NCI-H226 (cell line): ENCODE measurements at regions not wholly inside any gene's neighbourhood (a gene's known extent, or its start where the extent isn't known, plus 50 kb on each side); places are given as distances from the start of the nearest gene placed in this dataset.
"Not testable (repeated sequence)": the region's sequence is repeated elsewhere in the genome, so short reads cannot be mapped to it uniquely, and the experiment has no call there.

Experiments used
- DNase-seq: peaks from one replicate; pipeline ENCODE4 v3.0.0-alpha.2; 2015

DNA sequence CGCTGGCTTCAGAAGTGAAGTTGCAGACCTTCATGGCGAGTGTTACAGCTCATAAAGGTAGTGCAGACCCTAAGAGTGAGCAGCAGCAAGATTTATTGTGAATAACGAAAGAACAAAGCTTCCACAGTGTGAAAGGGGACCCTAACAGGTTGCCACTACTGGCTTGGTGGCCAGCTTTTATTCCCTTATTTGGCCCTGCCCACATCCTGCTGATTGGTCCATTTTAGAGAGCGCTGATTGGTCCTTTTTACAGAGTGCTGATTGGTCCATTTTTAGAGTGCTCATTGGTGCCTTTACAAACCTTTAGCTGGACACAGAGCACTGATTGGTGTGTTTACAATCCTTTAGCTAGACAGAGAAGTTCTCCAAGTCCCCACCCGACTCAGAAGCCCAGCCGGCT lies 298.0 kb upstream of the DLGAP1 start:
- DNase-seq = not testable (repeated sequence)

DNA sequence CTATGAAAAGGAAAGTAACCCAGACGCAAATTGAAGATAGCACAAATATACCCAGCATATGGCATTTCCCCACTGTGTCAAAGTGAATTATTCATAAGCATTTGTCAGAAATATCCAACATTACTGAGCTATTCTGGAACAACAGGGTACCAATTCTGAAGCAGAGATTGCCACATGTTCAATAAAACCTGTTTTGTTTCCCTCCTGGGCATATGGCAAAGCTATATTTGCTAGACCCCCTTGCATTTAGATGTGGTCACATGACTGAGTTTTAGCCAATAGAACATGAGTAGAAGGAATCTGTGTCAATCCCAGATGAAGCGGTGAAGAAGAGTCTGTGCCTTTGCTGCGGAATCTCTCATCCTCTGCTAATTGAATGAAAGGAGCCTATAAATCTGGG lies 296.4 kb upstream of the DLGAP1 start:
- no peak for DNase-seq

DNA sequence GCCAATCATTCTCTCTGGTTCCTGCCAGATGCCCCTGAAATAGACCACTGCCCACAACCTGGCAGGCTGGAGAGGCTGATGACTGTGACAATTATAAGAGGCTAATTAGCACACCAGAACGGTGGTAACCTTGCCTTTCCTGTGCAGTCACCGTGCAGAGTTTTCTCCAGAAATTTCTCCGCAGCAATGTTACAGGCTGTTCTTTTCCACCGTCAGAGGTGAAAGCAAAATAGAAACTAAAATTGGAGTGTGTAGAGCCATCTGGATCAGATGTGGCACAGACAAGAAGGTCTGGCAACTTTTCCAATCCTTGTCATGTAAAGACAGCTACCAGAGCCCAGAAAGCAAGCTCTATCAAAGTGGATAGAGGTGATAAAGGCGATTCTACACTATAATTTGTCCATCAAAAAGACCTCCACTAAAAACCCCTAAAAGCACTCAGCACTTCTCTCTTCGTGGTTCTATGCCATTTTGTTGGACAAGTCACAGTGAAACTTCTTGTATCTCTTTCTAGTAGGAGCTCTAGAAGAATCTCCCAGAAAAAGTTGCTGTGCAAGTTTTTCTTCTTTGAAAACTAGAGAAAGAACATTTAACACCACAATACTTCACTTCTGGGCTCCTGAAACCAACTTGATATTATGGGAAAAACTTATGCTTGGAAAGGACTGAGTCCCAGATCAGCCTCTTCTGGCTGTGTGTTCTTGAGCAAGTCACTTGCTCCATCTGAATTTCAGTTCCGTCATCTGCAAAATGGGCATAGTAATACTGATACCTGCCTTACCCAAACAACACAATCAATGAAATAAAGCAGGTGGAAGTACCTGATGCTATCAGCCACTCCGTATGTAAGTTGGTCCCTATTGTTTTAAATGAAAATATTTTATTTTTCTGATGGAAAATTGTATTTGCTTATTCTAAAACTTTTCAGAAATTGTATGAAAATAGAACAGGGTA lies 295.6 kb upstream of the DLGAP1 start:
- no peak for DNase-seq

DNA sequence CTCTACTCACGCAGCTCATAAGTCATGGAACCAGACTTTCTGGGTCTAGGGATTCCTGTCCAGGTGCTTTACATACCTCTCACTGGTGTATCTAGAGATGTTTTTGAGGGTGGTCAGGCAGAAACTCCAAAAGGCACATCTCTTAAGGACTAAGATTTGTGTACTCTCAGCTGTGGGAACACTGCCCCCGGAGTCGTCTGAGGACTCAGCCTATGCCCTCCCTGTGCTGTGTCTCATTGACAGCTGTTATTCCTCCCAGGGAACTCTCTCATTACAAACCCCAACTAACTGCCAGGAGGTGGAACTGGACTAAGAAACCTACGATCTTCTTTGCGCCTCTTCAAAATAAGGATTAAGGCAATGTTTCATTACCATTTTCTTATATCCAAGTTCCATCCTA lies 293.9 kb upstream of the DLGAP1 start:
- DNase-seq = no peak

DNA sequence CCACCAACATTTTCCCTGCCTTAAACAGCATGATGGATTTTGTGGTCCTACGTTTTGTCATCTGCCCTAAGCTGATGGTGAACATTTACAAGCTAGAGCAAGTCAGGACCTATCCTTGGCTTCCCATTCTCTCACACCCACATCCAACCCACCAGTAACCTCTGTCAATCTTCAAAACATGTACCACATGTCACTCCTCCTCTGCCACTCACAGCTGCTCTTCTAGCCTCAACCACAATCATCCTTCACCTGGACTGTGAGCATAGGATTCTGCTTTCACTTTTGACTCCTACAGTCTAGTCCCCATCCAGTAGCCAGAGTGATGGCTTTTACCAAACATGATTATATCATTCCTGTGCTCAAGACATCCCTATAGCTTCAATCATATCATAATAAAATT lies 279.8 kb upstream of the DLGAP1 start:
- no peak for DNase-seq

DNA sequence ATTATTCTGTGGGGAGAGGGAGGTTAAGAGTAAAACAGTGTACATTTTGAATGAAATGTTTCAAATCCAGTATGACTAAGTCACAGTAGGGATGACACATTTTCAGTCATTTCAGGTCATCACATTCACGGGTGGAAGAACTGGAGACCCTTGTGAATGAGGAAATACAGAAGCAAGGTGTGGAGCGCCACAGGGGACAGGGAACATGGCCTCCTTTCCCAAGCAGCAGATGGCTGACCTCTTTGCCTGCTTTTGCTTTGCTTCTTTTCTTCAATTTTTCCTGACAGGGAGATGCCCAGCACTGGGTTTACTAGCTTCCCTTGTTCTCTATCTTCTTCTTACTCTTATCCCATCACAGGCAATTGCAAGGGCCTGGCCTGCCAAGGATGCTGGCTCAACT lies 278.9 kb upstream of the DLGAP1 start:
- DNase-seq = no peak

DNA sequence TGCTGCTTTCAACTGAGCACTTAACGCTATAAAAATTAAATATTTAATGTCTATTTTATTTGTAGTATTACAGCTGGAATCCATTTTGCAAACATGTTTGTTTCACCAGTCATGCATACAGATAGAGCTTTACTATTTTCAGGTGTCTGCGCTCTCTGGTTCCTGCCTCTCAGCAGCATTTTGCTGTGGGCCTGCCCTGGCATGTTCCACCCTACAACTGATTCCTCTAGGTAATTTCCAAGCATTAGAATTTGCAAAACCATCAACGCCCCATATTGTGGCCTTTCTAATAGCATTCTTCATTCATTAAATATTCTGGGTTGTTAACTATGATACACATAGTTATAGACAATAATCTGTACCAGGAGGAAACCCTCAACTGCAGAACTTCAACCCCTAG lies 266.4 kb upstream of the DLGAP1 start:
- no peak for DNase-seq

DNA sequence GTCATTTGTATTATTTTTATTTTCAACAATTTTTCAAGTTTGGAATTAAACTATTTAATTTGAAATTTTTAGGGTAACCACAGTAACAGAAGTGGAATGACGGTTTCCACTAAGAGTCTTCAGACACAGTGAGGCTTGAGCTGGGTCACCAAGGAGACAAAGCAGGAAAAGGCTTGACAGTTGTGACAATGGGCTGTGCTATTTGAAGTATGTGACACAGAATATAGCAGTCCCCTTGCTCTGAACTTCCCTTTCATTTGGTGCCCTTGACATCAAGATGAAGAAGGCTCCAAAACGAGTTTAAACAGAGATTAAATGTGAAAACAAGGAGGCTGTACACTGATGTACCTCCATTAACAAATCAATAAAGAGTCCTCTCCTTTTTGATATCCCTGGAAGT lies 265.4 kb upstream of the DLGAP1 start:
- DNase-seq = no peak

DNA sequence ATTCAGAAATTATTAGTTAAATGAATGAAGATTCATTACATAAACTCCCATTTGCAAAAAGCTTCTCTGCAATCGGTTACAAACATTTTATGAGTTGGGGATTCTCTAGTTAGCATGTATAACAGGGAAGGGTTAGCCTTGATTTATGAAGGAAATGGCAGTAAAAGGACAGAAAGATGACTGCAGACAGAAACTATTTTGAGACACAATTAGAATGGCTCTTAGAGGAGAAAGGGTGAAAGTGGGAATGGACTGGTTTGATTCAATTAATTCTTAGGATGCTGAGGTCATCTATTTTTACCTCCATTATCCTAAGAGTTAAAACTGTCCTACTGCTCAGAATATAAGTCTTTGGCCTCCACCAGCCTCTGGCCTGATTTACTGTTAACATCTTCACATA lies 250.8 kb upstream of the DLGAP1 start:
- DNase-seq = no peak

DNA sequence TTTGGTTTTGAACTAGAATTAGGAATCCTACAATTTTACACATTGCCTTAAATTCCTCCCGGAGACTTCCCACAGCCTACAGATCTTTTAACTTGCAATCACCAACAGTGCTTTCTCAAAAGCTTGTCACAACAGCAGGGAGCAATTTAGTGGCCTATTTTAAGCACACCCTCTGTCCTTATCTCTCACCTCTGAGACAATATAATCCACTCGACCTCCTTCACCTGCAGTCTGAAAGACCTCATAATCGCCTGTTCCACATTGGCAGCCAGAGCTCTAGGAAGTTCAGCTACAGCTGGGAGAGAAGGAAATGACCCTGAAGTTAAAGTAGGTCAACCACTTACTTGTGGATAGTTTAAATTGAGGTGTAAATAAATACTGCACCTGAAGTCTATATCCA lies 249.7 kb upstream of the DLGAP1 start:
- no peak for DNase-seq

DNA sequence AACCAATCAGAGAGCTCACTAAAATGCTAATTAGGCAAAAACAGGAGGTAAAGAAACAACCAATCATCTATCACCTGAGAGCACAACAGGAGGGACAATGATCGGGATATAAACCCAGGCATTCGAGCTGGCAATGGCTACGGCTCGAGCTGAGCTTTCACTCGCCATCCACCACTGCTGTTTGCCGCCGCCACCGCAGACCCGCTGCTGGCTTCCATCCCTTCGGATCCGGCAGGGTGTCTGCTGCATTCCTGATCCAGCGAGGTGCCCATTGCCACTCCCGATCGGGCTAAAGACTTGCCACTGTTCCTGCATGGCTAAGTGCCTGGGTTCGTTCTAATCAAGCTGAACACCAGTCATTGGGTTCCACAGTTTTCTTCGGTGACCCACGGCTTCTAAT lies 236.7 kb upstream of the DLGAP1 start:
- no peak for DNase-seq

DNA sequence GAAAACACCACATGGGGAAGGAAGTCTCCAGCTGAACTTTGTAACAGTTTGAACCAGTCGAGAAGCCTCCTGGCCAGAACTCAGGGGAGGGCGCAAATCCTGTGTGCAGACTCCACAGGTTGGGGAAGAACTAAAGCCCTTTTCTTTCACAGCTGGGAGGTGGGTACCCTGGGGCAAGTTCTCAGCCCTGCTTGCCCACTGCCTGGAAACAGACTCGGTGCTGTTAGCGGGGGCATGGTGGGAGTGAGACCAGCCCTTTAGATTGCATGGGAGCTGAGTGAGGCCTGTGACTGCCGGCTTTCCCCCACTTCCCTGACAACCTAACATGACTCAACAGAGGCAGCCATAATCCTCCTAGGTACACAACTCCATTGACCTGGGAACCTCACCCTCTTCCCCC lies 223.6 kb upstream of the DLGAP1 start:
- DNase-seq = not testable (repeated sequence)

DNA sequence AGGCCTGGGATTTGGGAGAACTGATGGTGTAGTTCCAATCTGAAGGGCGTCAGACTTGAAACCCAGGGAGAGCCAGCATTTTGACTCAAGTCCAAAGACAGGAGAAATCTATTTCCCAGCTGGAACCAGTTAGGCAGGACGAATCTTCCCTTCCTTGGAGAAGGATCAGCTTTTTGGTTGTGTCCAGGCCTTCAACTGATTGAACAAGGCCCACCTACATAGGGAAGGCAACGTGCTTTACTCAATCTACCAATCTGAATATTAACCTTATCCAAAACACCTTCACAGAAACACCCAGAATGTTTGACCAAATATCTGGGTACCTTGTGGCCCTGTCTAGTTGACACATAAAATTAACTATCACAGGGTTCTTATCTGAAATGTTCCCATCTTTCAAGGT lies 221.9 kb upstream of the DLGAP1 start:
- no peak for DNase-seq

DNA sequence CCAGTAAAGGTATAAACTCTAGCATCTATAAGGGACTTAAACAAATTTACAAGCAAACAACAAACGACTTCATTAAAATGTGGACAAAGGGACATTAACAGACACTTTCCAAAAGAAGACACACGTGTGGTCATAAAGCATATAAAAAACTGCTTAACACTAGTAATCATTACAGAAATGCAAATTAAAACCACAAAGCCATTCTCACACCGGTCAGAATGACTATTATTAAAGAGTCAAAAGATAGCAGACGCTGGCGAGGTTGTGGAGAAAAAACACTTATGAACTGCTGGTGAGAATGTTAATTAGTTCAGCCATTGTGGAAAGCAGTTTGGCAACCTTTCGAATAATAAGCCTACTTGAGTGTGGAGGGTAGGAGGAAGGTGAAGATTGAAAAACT lies 217.1 kb upstream of the DLGAP1 start:
- no peak for DNase-seq

DNA sequence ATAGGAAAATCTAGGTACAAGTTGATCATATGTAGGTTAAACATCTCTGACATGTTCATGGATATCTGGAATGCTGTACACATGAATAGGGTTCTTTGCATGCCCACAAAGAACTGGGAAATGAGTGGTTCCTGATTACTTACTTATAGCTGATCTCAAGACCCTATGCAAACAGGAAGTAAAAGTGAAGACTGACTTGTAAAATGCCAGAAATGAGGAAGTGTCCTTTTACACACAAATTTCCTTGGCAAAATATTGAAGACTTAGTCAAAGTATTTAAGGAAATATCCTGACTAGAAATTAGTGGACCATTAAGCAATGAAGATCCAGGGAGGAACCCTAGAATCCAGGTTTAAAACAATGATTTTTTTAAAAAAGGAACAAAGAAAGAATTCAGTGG lies 203.7 kb upstream of the DLGAP1 start:
- no peak for DNase-seq

DNA sequence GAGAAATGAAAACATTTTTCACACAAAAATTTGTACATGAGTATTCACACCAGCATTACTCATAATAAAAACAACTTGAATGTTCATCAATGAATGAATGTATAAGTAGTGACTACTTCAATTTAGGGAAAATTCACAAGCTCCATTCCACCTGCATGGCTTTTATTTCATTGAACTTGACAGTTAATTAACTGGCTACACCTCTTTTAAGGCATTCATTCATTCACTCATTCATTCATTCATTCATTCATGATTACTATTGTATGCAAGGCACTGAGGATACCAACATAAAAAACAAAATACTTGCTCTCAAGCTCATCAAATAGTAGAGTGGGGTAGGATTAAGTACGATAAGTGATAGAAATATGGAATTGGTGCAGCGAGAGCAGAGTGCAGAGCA lies 198.3 kb upstream of the DLGAP1 start:
- DNase-seq = no peak

DNA sequence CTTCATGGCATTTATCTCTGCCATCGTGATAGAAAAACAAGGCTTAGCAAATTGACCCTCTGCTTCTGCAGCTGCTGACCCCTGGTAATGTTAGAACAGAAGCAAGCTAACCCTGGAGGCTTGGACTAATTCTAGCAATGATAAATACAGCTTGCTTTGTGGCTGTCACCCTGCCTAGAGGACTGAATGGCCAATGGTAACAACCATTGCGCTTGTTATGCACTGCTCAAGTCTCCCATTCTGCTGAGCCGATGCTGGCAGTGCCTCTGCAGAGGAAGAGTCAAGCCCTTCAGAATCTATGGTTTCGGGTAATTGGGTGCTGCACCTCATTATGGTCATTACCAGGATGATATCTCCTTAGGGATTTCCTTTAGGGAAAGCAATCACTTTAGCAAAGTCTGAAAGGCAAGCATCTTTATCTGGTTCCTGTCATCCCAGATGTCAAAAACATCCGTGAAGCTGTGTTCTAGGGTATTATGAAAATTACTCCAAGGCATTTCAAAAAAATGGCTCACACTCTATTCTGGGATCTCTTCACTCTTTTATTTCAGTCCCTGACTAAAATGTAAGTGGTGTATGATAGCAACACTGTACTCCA lies 186.8 kb upstream of the DLGAP1 start:
- DNase-seq = no peak

DNA sequence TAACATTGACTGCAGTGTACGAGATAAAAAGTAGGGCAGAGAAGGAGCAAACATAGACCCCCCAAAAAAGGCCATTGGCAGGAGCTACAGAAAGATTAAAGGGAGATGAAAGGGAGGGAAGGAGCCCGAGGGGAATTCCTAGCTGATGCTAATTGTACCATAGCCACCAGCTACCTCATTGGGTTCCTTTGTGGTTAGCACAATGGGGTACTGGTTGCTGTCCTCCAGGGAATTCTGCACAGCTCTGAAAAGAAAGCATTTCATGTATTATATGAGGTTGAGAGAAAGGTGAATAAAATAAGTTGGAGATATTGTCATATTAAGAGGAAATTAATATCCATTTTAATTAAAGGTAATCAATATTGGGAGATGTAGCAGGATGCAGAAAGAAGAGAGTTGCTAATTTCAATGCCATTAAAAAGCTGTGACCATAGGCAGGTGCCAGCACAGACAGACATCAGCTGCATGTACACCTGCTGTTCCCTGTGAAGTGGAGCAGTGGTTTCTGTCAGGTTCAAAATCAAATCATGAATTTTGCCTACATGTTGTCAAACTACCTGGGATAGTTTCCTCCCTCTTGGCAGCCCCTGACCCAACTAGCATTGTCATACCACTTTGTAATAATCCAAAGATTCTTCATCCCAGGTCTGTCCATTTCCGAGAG lies 185.4 kb upstream of the DLGAP1 start:
- no peak for DNase-seq

DNA sequence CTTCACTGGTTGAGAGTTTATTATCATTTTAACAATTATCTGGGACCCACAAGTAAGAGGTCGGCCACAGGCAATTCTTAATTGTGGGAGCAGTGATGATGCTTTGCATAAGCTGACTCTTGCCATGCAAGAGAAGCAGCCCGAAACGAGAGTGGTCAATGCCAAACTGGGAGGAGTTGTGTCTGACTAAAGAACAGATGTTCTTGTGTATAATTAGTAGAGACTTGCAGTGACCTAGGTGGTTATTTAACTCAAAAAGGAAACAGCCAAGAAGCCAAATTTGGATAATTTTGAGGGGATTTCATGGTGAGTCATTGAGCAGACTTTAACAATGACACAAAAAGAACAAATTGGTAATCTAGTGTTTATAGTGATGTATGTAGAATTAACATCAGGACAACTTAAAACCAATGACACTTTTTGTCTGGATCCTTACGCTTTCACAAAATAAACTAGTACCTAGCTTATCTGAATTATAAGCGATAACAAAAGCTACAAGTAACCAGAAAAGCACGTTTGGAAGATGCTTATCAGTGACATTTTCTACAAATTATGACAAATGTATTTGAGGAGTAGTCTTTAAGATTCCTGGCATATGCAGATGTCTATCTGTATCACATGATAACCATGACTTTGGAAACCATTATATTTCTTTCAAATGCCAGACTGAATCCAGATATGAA lies 184.7 kb upstream of the DLGAP1 start:
- no peak for DNase-seq

DNA sequence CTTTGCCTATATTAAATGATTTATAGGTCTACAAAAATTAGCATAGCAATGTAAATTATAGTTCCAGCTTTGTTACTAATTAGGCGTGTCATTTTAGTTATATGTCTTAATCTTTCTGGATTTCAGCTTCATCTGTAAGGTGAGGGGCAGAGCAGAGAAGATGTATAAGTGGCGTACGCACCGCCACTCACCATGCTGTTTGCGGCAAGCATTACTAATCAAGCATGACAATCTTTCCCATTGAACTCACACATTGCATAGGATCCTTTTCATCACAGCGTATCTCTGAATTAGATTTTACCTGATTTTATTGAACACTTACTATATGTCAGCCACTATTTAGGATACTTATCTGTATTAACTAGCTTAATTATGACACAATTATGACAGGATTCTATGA lies 183.6 kb upstream of the DLGAP1 start:
- DNase-seq = no peak

DNA sequence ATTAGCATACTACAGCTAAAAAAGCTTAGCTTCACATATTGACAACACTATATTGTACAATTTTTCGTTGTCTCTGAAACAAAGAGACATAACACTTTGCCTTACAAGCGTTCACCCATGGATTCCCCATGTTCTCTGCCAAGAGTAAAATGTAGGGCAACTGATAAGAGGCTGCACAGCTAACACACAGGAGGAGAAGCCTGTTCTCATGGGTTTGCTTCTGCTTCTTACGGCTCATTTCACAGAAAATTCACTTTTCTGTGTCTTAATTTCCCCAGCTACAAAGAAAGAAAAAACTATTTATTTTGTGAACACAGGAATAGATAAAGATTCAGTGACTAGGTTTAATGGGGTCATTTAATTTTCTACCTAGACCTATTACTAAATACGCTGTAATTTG lies 182.8 kb upstream of the DLGAP1 start:
- DNase-seq = no peak

DNA sequence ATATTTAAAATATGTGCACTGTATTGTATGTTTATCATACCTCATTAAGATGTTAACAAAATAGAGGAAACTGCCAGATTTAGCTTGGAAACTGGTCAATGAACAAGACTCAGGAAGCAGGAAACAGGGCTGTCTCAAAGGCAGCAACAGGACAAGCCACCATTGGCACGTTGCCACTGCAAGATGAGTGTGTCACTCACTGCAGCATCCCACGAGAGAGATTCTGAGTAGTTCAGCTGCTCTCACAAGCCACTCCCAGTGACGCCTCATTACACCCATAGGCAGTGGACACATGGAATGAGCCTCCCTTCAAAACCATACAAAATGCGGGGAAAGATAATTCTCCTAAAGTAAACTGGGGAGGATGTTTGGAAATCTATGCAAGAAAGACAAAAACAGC lies 181.9 kb upstream of the DLGAP1 start:
- no peak for DNase-seq

DNA sequence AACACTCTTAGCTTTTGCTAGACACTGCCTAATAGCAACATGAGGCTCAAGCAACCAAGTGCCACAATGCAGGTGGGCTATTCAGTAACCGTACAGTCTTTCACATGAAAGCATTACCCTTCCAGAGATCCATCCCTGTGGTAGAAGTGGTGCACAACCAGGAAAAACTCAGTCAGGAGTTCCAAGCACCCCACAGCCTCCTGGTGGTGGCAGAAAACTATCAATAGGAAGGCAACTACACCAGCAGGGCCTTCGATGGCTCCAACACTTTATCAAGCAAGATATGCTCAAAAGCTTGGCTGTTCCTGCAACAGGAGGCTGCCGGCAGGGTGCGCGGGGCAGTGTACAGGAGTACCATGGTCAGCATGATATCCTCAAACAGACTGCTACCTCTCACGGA lies 176.1 kb upstream of the DLGAP1 start:
- no peak for DNase-seq

DNA sequence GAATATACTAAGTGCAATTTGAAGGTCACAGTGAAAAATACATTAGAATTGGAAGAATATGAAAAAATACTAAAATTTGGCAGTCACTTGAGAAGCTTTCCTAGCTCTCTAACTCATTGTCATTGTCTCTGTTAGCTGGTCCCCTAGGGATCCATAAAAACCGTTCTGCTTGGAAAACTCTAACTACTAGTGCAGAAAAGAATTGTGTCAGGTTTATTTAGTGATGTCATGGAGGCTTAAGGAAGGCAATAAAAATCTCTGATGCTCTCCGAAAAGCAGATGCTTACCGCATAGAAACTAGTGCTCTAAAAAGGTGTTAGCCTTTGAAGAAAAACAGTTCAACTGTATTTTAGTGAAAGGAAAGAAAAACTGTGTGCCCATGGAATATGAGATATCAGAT lies 150.1 kb upstream of the DLGAP1 start:
- no peak for DNase-seq
